ENCODE measurements at regions not wholly inside any gene's neighbourhood (a gene's known extent, or its start where the extent isn't known, plus 50 kb on each side); places are given as distances from the start of the nearest gene placed in this dataset.

DNA sequence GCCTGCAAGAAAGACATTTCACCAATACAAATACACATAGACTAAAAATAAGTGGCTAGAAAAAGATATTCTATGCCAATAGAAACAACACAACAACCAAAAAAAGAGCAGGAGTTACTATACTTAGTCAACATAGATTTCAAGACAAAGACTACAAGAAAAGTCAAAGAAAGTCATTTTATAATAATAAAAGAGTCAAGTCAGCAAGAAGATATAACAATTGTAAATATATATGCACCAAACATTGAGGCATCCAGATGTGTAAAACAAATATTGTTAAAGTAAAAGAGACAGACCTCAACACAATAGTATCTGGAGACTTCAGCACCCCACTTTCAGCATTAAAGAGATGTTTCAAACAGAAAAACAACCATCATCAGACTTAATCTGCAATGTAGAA, 104.6 kb downstream of the AMY1C start:
- Mint-ChIP-seq H3K36me3 (ENCODE audit: low read depth) (no peaks in the 10 kb centered on the region), H3K27me3 (no peaks in the 10 kb centered on the region), H3K4me3 (no peak overlapping the region), H3K27ac (no peak overlapping the region), H3K9me3 (peaks cover 15% of the 10 kb centered on the region), H3K4me1 (no peaks in the 10 kb centered on the region)
- DNase-seq (no peak), ATAC-seq (no peak)

DNA sequence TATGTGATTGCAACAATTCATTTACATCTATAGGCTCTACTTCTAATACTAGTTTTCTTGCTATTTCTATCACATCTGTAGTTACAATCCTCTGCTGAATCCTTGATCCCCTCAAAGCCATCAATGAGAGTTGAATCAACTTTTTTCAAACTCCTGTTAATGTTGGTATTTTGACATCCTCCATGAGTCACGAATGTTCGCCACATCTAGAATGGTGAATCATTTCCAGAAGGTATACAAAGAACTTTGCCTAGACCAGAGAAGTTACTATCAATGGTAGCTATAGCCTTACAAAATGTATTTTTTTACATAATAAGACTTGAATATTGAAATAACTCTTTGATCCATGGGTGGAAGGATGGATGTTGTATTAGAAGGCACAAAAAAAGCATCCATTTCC, 110.0 kb downstream of the AMY1C start:
- no peak overlapping the region for H3K4me3 Mint-ChIP-seq
- no peaks in the 10 kb centered on the region for H3K4me1 Mint-ChIP-seq
- H3K36me3 Mint-ChIP-seq (ENCODE audit: low read depth): no peaks in the 10 kb centered on the region
- DNase-seq: no peak
- peaks cover 15% of the 10 kb centered on the region for H3K9me3 Mint-ChIP-seq
- H3K27ac Mint-ChIP-seq: no peak overlapping the region
- H3K27me3 Mint-ChIP-seq: no peaks in the 10 kb centered on the region
- ATAC-seq: no peak

DNA sequence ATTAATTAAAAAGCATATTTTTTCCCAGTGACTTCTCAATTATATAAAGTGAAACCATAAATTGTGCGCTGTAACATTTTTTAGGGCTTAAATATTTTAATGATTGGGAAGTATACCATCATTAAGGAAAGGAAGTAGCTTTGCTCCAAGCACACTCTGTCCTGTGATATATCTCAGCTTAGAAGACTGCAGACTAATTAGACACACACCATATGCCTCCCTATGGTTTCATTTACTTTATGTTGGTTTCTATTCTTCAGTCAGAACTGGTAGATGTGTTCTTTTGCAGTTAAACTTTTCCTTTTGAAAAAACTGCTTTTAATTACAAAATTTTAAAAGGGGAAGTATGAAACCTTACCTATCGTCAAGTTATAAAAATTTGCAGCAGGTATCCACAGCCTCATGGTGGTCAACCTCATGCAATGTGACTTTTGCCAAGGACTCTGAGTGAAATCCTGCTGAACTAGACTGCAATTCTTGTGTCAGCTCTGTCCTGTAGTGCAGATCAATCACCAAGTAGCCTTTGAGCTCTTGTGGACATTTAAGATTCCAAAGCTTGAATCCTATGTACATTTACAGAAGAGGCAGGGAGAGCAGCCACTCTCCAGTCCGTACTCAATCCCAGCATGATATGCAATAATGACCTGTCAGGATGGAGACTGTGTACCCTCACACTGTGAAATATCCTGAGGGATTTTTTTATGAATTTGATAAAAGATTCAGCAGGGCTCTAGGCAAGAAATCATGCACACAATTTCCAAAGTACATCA, 149.1 kb downstream of the AMY1C start:
- H3K27me3 Mint-ChIP-seq: no peaks in the 10 kb centered on the region
- H3K27ac Mint-ChIP-seq: no peak overlapping the region
- DNase-seq (no peak), ATAC-seq (no peak)
- H3K36me3 Mint-ChIP-seq (ENCODE audit: low read depth): no peaks in the 10 kb centered on the region
- no peak overlapping the region for H3K4me3 Mint-ChIP-seq
- peaks cover 10% of the 10 kb centered on the region for H3K9me3 Mint-ChIP-seq
- H3K4me1 Mint-ChIP-seq: no peaks in the 10 kb centered on the region

DNA sequence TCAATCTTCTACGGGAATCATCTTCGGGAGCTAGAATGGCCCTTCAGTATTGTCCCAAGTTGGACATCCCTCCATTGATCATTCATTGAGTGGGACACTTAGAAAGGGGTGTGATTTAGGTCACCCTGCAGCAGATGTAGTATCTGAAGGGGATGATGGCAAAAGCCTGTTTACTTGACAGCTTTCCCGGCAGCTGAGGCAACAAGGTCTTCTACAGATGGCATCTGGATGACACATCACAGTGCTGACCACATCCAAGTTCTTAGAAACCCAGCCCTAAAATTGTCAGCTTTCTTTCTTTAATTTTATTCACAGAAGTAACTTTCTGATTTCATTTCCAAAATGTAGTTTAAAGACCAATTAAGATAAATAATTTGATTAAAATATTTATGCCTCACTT, 150.3 kb downstream of the AMY1C start:
- Mint-ChIP-seq H3K4me1 (no peaks in the 10 kb centered on the region), H3K36me3 (ENCODE audit: low read depth) (no peaks in the 10 kb centered on the region), H3K9me3 (peaks cover 14% of the 10 kb centered on the region), H3K4me3 (no peak overlapping the region), H3K27me3 (no peaks in the 10 kb centered on the region), H3K27ac (no peak overlapping the region)
- ATAC-seq (no peak), DNase-seq (no peak)

DNA sequence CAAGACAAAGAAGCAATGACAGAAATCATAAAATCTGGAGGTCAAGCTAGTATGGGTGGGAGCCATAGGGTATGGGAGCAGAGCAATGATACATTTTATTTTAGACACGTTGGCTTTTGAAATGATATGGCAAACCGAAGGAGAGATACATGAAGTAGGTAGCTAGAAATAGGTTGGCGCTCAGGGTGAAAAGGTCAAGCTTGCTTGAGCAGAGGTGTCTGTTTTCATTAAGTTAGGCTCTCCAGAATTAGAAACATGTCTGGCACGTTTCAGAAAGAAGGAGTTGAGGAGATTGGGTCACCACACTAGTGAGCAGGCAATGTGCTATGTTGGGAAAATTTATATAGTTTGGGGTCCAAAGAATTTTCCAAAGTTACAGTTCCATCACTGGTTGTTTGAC, 151.4 kb downstream of the AMY1C start:
- H3K27me3 Mint-ChIP-seq: no peaks in the 10 kb centered on the region
- H3K9me3 Mint-ChIP-seq: peaks cover 14% of the 10 kb centered on the region
- H3K36me3 Mint-ChIP-seq (ENCODE audit: low read depth): no peaks in the 10 kb centered on the region
- DNase-seq (no peak), ATAC-seq (no peak)
- no peaks in the 10 kb centered on the region for H3K4me1 Mint-ChIP-seq
- H3K27ac Mint-ChIP-seq: no peak overlapping the region
- no peak overlapping the region for H3K4me3 Mint-ChIP-seq

DNA sequence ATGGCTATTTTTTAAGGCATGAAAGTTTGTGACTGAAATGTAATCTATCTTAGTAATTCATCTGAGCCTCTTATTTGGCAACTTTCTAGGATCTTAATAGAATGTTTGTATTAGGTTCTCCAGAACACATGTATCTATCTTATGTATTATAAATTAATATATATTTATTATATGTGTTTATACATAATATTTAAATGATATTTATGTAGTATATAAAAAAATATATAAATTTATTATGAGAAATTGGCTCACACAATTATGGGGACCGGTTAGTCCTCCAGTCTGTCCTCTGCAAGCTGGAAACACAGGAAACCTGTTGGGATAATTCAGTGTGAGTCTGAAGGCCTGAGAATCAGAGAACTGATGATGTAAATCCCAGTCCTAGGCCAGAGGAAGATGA, 155.7 kb downstream of the AMY1C start:
- DNase-seq: no peak
- Mint-ChIP-seq H3K4me3 (no peak overlapping the region), H3K27ac (no peak overlapping the region), H3K36me3 (ENCODE audit: low read depth) (no peaks in the 10 kb centered on the region), H3K27me3 (no peaks in the 10 kb centered on the region), H3K4me1 (no peaks in the 10 kb centered on the region), H3K9me3 (peaks cover 14% of the 10 kb centered on the region)
- ATAC-seq: no peak

DNA sequence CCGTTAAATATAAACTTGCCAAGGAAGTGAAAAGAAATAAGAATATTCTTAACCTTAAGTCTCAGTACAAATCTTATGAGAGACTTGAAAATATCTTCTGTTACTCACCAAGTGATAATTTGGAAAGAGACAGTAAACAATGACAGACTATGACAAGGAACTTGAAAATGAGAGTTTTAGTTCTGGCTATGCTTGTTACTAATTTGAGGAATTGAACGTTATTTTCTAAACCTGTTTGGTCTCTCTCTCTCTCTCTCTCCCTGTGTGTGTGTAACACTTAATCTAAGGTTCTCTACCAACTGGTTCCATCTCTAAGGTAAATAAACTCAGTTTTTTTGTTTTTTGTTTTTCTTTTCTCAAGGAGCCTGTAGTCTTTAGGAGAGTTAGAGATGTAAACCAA, 161.8 kb downstream of the AMY1C start:
- no peaks in the 10 kb centered on the region for H3K27me3 Mint-ChIP-seq
- no peak overlapping the region for H3K27ac Mint-ChIP-seq

DNA sequence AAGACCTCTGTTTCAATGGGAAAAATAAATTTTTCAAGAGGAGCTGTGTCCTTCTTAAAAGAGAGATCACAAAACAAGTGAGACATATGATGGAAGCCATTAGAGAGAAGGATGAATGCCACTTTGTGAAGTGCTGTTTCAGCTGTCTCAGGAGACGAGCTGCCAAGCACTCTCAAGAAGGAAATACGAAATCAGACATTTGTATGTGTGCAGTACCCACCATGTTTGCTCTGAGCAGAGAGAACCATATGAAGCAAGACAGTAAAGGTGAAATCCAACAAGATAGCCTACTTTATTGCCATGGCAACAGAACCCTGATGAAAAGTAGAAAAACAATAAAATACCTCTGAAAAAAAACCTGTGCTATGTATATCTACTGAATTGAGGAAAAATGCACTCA, 168.1 kb downstream of the AMY1C start:
- no peak for DNase-seq

More for the DNA sequence above, 161.8 kb downstream of the AMY1C start:
- H3K36me3 Mint-ChIP-seq (ENCODE audit: low read depth): no peaks in the 10 kb centered on the region
- no peak overlapping the region for H3K4me3 Mint-ChIP-seq
- ATAC-seq (no peak), DNase-seq (no peak)
- H3K4me1 Mint-ChIP-seq: no peaks in the 10 kb centered on the region
- H3K9me3 Mint-ChIP-seq: no peaks in the 10 kb centered on the region

DNA sequence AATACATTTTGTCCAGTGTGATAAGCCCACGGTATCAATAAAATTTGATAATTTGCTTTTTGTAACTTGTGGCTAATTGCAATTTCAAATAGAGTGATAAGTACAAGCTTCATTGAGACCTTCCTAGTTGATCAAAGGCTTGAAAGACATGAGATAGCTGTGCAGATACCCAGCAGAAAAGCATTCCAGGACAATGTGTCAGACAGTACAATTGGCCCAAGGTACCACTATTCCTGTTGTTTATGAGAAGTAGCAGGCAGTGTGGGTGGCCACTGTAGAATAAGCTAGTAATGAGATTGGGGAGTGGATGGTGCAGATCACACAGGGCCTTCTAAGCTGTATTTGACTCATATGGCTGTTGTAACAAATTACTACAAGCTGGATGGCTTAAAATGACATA, 182.2 kb downstream of the AMY1C start:
- ATAC-seq (no peak), DNase-seq (no peak)
- Mint-ChIP-seq H3K4me3 (no peak overlapping the region), H3K27me3 (no peaks in the 10 kb centered on the region), H3K4me1 (no peaks in the 10 kb centered on the region), H3K27ac (no peak overlapping the region), H3K9me3 (peaks cover 18% of the 10 kb centered on the region), H3K36me3 (ENCODE audit: low read depth) (no peaks in the 10 kb centered on the region)

More for the DNA sequence above, 168.1 kb downstream of the AMY1C start:
- H3K27ac Mint-ChIP-seq: no peak overlapping the region
- H3K36me3 Mint-ChIP-seq (ENCODE audit: low read depth): no peaks in the 10 kb centered on the region
- ATAC-seq: no peak
- H3K27me3 Mint-ChIP-seq: no peaks in the 10 kb centered on the region
- H3K9me3 Mint-ChIP-seq: no peaks in the 10 kb centered on the region
- H3K4me1 Mint-ChIP-seq: no peaks in the 10 kb centered on the region
- H3K4me3 Mint-ChIP-seq: no peak overlapping the region

DNA sequence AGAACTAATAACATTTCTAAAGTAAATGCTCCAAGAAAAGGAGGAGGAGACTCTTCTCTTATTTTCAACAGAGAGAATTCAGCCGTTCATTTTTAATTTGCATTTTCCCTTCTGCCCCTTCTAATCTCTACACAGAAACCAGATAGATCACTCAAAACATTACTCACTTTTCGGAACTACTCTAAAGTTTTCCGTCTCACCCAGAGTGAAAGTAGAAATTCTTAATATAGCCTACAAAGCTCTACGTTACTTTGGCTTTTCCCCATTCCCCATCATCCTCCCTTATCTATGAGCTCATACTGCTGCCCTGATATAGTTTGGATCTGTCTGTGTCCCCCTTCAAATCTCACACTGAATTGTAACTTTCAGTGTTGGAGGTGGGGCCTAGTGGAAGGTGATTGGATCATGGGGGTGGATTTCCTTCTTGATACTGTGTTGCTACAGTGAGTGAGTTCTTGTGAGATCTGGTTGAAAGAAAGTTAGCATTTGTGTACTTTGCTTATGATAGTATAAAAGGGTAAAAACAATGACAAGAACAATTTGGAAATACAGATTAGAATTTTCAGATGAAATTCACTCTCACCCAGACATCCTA, 188.2 kb downstream of the AMY1C start:
- H3K27ac Mint-ChIP-seq: no peak overlapping the region
- no peak for ATAC-seq
- no peaks in the 10 kb centered on the region for H3K4me1 Mint-ChIP-seq
- no peaks in the 10 kb centered on the region for H3K36me3 Mint-ChIP-seq (ENCODE audit: low read depth)
- H3K4me3 Mint-ChIP-seq: no peak overlapping the region
- no peaks in the 10 kb centered on the region for H3K27me3 Mint-ChIP-seq
- no peak for DNase-seq
- peaks cover 11% of the 10 kb centered on the region for H3K9me3 Mint-ChIP-seq

DNA sequence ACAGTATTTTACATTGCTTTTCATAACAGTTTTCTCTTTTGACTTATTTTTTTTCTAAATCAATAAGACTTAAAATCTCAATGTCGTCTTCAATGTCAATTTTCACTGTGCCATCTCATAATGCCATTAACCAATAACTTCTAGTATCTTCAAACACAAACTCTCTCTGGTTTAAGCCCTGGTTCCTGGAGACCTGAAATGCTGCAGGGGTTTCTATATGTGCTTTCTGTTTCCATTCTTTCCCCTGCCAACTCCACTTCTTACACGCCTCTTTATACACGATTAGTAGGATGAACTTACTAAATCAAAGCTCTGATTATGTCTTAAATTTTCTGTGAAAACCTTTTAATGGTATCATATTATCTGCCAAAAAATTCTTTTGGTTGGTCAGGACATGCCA, 191.4 kb downstream of the AMY1C start:
- Mint-ChIP-seq H3K36me3 (ENCODE audit: low read depth) (no peaks in the 10 kb centered on the region), H3K27me3 (no peaks in the 10 kb centered on the region), H3K9me3 (peaks cover 4% of the 10 kb centered on the region), H3K4me1 (no peaks in the 10 kb centered on the region), H3K27ac (no peak overlapping the region), H3K4me3 (no peak overlapping the region)
- no peak for DNase-seq
- ATAC-seq: no peak

DNA sequence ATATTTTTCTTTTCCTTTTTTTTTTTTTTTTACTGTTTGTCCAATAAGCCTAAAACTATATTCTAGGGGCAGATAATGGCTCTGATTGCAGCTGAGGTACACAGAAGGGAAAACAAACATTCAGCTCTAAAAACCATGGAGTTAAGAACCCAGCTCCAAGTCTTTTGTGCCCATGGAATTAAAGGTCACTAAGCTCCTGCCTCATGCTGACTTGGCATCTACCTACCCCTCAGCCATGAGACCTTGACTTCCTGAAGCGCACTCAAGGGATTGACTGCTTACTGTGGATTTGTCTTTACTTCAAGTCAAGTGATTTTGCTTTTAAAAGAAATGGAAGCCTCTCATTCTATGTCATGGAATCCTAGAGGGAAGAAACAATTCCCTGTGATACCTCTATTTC, 192.3 kb downstream of the AMY1C start:
- no peak for ATAC-seq
- no peak for DNase-seq
- peaks cover 4% of the 10 kb centered on the region for H3K9me3 Mint-ChIP-seq
- H3K4me3 Mint-ChIP-seq: no peak overlapping the region
- H3K4me1 Mint-ChIP-seq: no peaks in the 10 kb centered on the region
- H3K27me3 Mint-ChIP-seq: no peaks in the 10 kb centered on the region
- no peak overlapping the region for H3K27ac Mint-ChIP-seq
- no peaks in the 10 kb centered on the region for H3K36me3 Mint-ChIP-seq (ENCODE audit: low read depth)

DNA sequence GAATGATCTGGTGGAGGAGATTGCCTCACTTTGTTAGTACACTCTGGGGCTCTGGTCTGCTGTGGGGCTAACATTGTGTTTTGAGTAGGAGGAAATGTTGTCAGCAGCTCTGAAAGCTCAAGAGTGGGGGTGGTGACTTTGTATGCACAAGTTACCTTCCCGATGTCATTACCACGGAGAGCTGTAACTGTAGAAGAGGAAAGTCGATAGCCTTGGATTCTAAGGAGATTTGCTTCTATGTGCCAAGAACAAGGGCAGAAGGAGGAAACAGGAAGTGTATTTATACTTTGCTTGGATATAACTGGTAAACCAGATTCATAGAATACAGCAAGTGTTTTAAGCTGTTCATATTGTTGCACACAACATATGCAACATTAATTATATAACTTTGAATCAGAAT, 196.1 kb downstream of the AMY1C start:
- Mint-ChIP-seq H3K4me1 (no peaks in the 10 kb centered on the region), H3K4me3 (no peak overlapping the region), H3K27ac (no peak overlapping the region), H3K27me3 (no peaks in the 10 kb centered on the region), H3K36me3 (ENCODE audit: low read depth) (no peaks in the 10 kb centered on the region), H3K9me3 (no peaks in the 10 kb centered on the region)
- no peak for DNase-seq
- no peak for ATAC-seq

DNA sequence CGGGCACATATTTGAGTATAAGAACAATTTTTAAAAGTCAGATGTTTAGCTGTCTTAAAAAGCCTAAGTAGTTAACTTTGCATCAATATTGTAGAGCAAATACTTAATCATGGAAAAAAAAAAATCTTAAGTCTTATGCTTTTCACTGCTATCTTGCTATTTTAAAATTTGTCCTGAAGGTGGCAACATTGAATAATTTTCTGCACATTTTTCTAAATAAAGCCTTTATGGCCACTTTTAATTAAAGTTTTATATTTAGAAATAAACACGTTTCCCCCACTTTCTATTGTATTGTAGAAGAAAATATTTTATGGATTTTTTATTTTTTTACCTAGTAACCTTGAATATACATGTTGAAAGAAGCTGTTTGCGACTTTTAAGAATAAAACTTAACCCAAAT, 198.8 kb downstream of the AMY1C start:
- H3K4me1 Mint-ChIP-seq: no peaks in the 10 kb centered on the region
- no peak overlapping the region for H3K27ac Mint-ChIP-seq
- ATAC-seq (no peak), DNase-seq (no peak)
- no peak overlapping the region for H3K4me3 Mint-ChIP-seq
- no peaks in the 10 kb centered on the region for H3K27me3 Mint-ChIP-seq
- H3K9me3 Mint-ChIP-seq: peaks cover 6% of the 10 kb centered on the region
- H3K36me3 Mint-ChIP-seq (ENCODE audit: low read depth): no peaks in the 10 kb centered on the region

DNA sequence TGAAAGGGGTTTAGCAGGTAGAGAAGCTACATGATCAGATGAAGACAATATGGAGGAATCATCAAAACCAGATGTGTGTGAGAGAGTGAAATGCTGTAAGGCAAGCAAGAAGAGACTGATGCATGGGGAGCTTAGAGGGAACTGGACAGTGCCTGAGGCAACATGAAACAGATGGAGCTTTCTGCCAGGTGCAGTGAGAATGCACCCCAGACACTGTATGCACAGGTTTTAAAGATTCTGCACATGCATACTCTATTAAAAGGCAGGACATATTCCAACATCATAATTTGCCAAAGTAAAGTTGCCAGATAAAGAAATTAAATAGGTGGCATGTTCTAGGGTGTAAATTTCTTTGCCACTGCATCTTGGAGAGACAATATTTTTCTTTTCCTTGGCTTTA, 200.1 kb downstream of the AMY1C start:
- Mint-ChIP-seq H3K4me3 (no peak overlapping the region), H3K27ac (no peak overlapping the region), H3K36me3 (ENCODE audit: low read depth) (no peaks in the 10 kb centered on the region), H3K4me1 (no peaks in the 10 kb centered on the region), H3K9me3 (peaks cover 6% of the 10 kb centered on the region), H3K27me3 (no peaks in the 10 kb centered on the region)
- DNase-seq (no peak), ATAC-seq (no peak)

DNA sequence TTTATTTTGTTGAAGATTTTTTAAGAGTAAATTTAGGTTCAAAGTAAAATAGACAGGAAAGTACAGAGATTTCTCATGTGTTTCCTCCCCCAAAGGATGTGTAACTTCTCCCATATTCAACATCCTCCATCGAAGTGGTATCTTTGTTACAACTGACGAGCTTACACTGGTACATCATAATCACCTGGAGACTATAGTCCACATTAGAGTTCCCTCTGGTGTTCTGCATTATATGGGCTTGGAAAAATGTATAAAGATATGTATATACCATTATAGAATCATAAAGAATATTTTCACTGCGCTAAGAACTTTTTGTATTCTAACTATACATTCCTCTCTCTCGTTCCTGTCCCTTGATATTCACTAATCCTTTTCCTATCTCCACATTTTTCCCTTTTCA, 203.7 kb downstream of the AMY1C start:
- no peak for DNase-seq
- peaks cover 16% of the 10 kb centered on the region for H3K9me3 Mint-ChIP-seq

More for the DNA sequence above, 203.7 kb downstream of the AMY1C start:
- no peaks in the 10 kb centered on the region for H3K4me1 Mint-ChIP-seq
- H3K27me3 Mint-ChIP-seq: no peaks in the 10 kb centered on the region
- ATAC-seq: no peak
- H3K27ac Mint-ChIP-seq: no peak overlapping the region
- no peaks in the 10 kb centered on the region for H3K36me3 Mint-ChIP-seq (ENCODE audit: low read depth)
- no peak overlapping the region for H3K4me3 Mint-ChIP-seq
